ENCODE measurements at regions not wholly inside any gene's neighbourhood (a gene's known extent, or its start where the extent isn't known, plus 50 kb on each side); places are given as distances from the start of the nearest gene placed in this dataset.

DNA sequence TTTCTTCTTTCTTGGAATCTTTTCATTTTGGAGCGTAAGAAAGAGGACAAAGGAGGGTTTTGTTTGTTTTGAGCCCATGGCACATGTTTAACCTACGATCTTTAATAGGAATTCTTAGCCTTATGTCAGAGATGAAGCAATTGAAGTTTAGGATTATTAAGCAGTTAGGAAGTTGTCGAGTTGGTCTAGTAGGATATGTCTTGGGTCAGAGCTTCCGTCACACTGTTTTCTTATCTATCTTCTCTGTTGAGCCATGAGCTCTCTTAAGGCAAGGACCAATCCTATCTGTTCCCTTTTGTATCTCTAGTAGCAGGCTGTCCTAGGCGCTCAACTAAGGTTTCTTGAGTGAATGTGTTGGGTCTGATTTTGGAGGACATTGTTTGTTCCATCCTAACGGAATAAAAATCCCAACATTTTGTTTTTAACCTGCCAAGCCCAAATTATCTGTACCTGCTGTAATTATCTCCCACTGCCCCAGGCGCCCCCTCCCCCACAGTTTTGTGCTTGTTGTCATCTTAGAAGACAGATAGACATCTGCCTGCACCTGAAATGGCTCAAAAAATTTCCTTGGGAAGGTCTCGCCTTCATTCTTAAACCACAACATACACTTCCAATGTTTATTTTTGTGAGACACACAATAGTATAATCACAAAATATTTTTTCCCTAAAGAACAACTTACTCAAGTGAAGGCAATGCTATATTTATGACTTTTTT is 95.3 kb upstream of the GADD45A start:
- TF ChIP-seq, protein P1, sequence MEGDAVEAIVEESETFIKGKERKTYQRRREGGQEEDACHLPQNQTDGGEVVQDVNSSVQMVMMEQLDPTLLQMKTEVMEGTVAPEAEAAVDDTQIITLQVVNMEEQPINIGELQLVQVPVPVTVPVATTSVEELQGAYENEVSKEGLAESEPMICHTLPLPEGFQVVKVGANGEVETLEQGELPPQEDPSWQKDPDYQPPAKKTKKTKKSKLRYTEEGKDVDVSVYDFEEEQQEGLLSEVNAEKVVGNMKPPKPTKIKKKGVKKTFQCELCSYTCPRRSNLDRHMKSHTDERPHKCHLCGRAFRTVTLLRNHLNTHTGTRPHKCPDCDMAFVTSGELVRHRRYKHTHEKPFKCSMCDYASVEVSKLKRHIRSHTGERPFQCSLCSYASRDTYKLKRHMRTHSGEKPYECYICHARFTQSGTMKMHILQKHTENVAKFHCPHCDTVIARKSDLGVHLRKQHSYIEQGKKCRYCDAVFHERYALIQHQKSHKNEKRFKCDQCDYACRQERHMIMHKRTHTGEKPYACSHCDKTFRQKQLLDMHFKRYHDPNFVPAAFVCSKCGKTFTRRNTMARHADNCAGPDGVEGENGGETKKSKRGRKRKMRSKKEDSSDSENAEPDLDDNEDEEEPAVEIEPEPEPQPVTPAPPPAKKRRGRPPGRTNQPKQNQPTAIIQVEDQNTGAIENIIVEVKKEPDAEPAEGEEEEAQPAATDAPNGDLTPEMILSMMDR (IDR thresholded peaks at IDR 0.05; ENCODE audit: low read depth, low read length) = no peak
- no peak for DNase-seq (ENCODE audit: extremely low read depth, low read depth)

DNA sequence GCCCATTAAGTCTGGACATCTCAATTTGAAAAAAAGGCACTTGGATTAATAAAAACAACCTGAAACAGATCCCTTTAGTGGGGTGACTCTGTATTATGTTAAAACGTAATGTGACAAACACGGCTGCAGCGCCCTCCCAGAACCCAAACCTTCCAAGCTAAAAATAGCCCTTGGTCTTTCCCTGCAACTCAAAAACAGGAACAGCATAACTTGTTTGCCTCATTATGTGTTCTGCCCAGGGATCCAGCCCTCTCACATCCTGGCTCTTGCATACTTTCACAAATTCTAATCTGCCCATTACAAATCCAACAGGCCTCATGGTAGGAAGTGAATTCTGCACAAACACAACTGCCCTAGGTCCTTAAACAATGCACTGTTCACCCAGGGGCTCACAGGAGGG is 94.7 kb upstream of the GADD45A start:
- no peak for DNase-seq (ENCODE audit: extremely low read depth, low read depth)
- TF ChIP-seq, protein P1 (IDR thresholded peaks at IDR 0.05; ENCODE audit: low read depth, low read length) = no peak

DNA sequence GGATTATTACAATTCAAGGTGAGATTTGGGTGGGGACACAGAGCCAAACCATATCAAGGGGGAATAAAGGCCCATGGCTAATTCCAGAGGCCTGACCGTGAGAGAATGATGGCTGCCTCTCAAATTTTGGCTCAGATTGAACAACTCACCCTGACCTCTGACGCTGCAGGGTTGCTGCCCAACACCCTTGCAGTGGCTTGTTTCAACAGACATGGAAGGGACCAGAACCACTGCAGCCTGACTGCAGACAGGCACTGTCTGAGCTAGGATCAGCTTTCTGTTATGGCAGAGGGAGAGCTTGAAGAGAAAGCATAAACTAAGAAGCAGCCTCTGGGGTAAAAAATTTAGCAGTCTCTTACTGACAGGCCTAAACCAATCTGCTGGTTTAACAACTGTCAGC is 90.2 kb upstream of the GADD45A start:
- no peak for DNase-seq (ENCODE audit: extremely low read depth, low read depth)
- TF ChIP-seq, protein P1 (IDR thresholded peaks at IDR 0.05; ENCODE audit: low read depth, low read length) = no peak

DNA sequence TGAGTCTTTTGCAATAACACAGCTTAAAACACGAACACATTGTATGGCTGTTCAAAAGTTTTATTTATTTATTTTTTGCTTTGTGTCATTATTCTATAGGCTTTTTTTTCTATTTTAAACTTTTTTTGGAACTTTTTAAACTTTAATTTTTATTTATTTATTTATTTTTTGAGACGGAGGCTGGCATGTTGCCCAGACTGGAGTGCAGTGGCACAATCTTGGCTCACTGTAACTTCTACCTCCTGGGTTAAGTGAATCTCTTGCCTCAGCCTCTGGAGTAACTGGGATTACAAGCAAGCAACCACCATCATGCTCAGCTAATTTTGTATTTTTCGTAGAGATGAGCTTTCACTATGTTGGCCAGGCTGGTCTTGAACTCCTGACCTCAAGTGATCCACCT is 88.3 kb upstream of the GADD45A start:
- TF ChIP-seq, protein P1 (IDR thresholded peaks at IDR 0.05; ENCODE audit: low read depth, low read length) = no peak
- no peak for DNase-seq (ENCODE audit: extremely low read depth, low read depth)

DNA sequence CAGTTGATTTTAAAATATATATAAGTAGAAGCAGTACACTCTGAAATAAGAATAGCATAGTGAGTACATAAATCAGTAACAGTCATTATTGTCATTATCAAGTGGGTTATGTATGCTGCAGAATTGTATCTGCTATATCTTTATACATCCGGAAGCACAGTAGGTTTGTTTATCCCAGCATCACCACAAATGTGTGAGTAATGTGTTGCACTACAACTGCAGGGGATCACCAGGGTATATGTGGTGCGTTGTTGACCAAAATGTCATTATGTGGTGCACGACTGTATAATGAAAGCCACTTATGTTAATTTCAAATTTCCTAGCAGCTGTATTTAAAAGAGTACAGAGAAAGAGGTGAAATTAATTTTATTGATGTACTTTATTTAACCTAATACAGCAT is 87.7 kb upstream of the GADD45A start:
- TF ChIP-seq, protein P1 (IDR thresholded peaks at IDR 0.05; ENCODE audit: low read depth, low read length) = no peak
- DNase-seq (ENCODE audit: extremely low read depth, low read depth) = no peak

DNA sequence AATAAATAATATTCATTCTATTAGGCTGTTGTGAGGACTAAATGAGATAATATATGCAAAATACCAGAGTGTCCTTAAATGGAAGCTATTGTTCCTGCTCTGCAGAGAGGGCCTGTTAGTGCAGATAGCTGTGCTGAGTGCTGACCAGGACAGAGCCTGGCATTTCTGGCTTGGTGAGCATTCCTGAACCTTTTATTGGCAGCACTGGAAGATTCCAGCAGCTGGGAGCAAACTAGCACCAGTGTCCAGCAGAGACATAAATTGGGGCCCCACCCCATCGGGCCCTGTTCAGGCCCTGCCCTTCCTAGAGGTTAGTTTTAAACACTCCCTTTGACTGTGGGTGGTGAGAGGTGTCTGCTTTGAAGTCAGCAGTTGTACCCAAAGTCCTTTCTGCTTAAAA is 85.9 kb upstream of the GADD45A start:
- TF ChIP-seq, protein P1 (IDR thresholded peaks at IDR 0.05; ENCODE audit: low read depth, low read length) = no peak
- no peak for DNase-seq (ENCODE audit: extremely low read depth, low read depth)

DNA sequence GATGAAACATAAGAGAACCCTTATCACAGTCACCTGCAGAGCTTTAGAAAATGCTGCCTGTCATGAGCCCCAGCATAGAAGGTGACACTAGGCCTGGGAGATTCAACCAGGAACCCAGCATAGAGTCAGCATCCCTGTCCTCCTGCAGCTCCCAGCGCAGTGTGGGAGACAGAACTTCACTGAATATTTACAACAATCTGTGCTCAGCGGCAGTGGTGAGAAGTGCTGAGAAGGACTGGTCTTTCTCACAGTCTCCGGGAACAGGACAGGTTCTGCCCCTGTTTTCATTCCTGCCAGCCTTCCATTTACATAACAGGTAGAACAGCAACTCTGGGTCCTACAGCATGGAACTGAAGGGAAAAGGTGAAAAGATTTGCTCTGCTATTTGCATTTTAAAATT is 83.5 kb upstream of the GADD45A start:
- TF ChIP-seq, protein P1 (IDR thresholded peaks at IDR 0.05; ENCODE audit: low read depth, low read length) = no peak
- DNase-seq (ENCODE audit: extremely low read depth, low read depth) = no peak

Measured in AG09319 (cell line).